ENCODE measurements at regions not wholly inside any gene's neighbourhood (a gene's known extent, or its start where the extent isn't known, plus 50 kb on each side); places are given as distances from the start of the nearest gene placed in this dataset.

GRCh38 chr9:25025156-25025555 is 479.5 kb upstream of the IZUMO3 start:
- no peak overlapping the region for H3K14ac ChIP-seq (replicated peaks; ENCODE audit: low read depth, low read length)
- CTCF ChIA-PET: no interaction called here

More at GRCh38 chr9:25025156-25025555, 479.5 kb upstream of the IZUMO3 start:
- Histone ChIP-seq H3K36me3 (ENCODE audit: control insufficient read depth, insufficient read depth, low read length) (no peaks in the 10 kb centered on the region), H3K27ac (ENCODE audit: insufficient read depth, low read length) (no peak overlapping the region), H2BK20ac (ENCODE audit: low read depth, low read length) (no peak overlapping the region), H3K18ac (ENCODE audit: low read depth, low read length) (no peak overlapping the region), H3K27me3 (ENCODE audit: control insufficient read depth, insufficient read depth, low read length) (no peaks in the 10 kb centered on the region), H4K20me1 (ENCODE audit: insufficient read depth, low read length) (no peaks in the 10 kb centered on the region), H3K56ac (ENCODE audit: extremely low read depth, insufficient read depth, low read length) (no peak overlapping the region), H4K8ac (ENCODE audit: low read depth in 2 of 2, low read length in 2 of 2) (no peak overlapping the region), H2AK9ac (replicated peaks; ENCODE audit: low read depth, low read length, poor library complexity) (no peak overlapping the region), H2BK15ac (ENCODE audit: low read depth, low read length) (no peak overlapping the region), H4K5ac (ENCODE audit: low read depth, low read length) (no peak overlapping the region), H2BK120ac (ENCODE audit: low read depth, low read length) (no peak overlapping the region), H2BK5ac (ENCODE audit: low read depth, low read length, poor library complexity, severe bottlenecking) (no peak overlapping the region), H3K23ac (ENCODE audit: low read depth, low read length) (no peak overlapping the region), H2AFZ (replicated peaks; ENCODE audit: low read length, poor library complexity) (no peak overlapping the region), H4K91ac (ENCODE audit: insufficient read depth, low read depth, low read length) (no peak overlapping the region), H3K9me3 (ENCODE audit: control insufficient read depth, insufficient read depth, low read length) (peaks cover 11% of the 10 kb centered on the region), H3K9ac (ENCODE audit: low read depth, low read length) (no peak overlapping the region), H3K4me3 (ENCODE audit: insufficient read depth, low read depth, low read length) (no peak overlapping the region), H3K9me1 (ENCODE audit: insufficient read depth, low read length) (no peaks in the 10 kb centered on the region), H3K4me2 (ENCODE audit: low read depth, low read length) (no peak overlapping the region), H3K4ac (ENCODE audit: low read depth, low read length) (no peak overlapping the region), H3K4me1 (ENCODE audit: control insufficient read depth, insufficient read depth, low read length) (no peaks in the 10 kb centered on the region), H3K79me1 (ENCODE audit: low read depth in 1 of 2, low read length in 2 of 2) (no peaks in the 10 kb centered on the region), H2AK5ac (ENCODE audit: low read depth, low read length) (no peak overlapping the region)
- WGBS, 2 experiments (ENCODE audit: extremely low coverage in 2 of 2, insufficient read length in 1 of 2): no CpG with 5 or more reads among the region's 5 CpGs
- dilution Hi-C loops (cut with HindIII; ENCODE audit: low sequenced_read_pairs, unreplicated experiment): no loop called here
- BruUV-seq (replicated peaks): no TSS peak
- no peak for ATAC-seq (ENCODE audit: low read depth)
- no peak for DNase-seq
- in situ Hi-C loops (cut with MboI; ENCODE audit: low sequenced_read_pairs): no loop called here
- POLR2A ChIA-PET (ENCODE audit: unreplicated experiment): no interaction called here
- intact Hi-C loops (cut with micrococcal nuclease): no loop called here
- no peak for TF ChIP-seq FOS (IDR thresholded peaks at IDR 0.05; ENCODE audit: low read depth, low read length)
- no peak for TF ChIP-seq RFX5 (IDR thresholded peaks at IDR 0.05; ENCODE audit: low read depth, low read length)

All from IMR-90 (cell line).